ENCODE measurements at regions not wholly inside any gene's neighbourhood (a gene's known extent, or its start where the extent isn't known, plus 50 kb on each side); places are given as distances from the start of the nearest gene placed in this dataset.
"Not testable (repeated sequence)": the region's sequence is repeated elsewhere in the genome, so short reads cannot be mapped to it uniquely, and the experiment has no call there.

- Mint-ChIP-seq H3K36me3 (no peaks in the 10 kb centered on the region), H3K27ac (no peak overlapping the region), H3K4me3 (no peak overlapping the region), H3K27me3 (peaks cover 3 to 16% of the 10 kb centered on the region in 2 donors), H3K4me1 (no peaks in the 10 kb centered on the region), H3K9me3 (no peaks in the 10 kb centered on the region)
- no peak overlapping the region for H3K4me3 ChIP-seq (ENCODE audit: control insufficient read depth in 1 of 2, extremely low read depth in 1 of 2, low read length in 1 of 2)
- H3K36me3 ChIP-seq (ENCODE audit: control insufficient read depth in 2 of 2, extremely low read depth in 1 of 2, insufficient read depth in 1 of 2, low read length in 1 of 2), result no peaks in the 10 kb centered on the region
- ATAC-seq (replicated peaks in 1 of 4) (no peak), DNase-seq (no peak)
- no peak overlapping the region for H3K27ac ChIP-seq (ENCODE audit: low read length)
- no peaks in the 10 kb centered on the region for H3K27me3 ChIP-seq (replicated peaks in 1 of 2; ENCODE audit: control insufficient read depth in 2 of 2, extremely low read depth in 1 of 2, insufficient read depth in 2 of 2, low read length in 1 of 2)
- CTCF ChIA-PET, result no interaction called here
- WGBS (ENCODE audit: insufficient coverage), result no CpG with 5 or more reads among the region's 1 CpG
- H3K4me1 ChIP-seq (ENCODE audit: control insufficient read depth in 1 of 2, extremely low read depth in 1 of 2, insufficient read depth in 2 of 2, low read length in 2 of 2), result no peaks in the 10 kb centered on the region
- POLR2A ChIA-PET, result no interaction called here
- no peaks in the 10 kb centered on the region for H3K9me3 ChIP-seq
Measured at GRCh38 chr5:57988813-57989212, 471.1 kb downstream of the PLK2 start.

GRCh38 chr5:57987552-57987951, 472.3 kb downstream of the PLK2 start:
- H3K27me3 Mint-ChIP-seq, result peaks cover 0 to 13% of the 10 kb centered on the region in 2 donors
- ChIA-PET CTCF (no interaction called here), POLR2A (no interaction called here)
- DNase-seq (no peak), ATAC-seq (replicated peaks in 1 of 4) (no peak)
- Histone ChIP-seq H3K9me3 (no peaks in the 10 kb centered on the region), H3K27me3 (replicated peaks in 1 of 2; ENCODE audit: control insufficient read depth in 2 of 2, extremely low read depth in 1 of 2, insufficient read depth in 2 of 2, low read length in 1 of 2) (no peaks in the 10 kb centered on the region), H3K4me1 (ENCODE audit: control insufficient read depth in 1 of 2, extremely low read depth in 1 of 2, insufficient read depth in 2 of 2, low read length in 2 of 2) (no peaks in the 10 kb centered on the region), H3K27ac (ENCODE audit: low read length) (no peak overlapping the region), H3K36me3 (ENCODE audit: control insufficient read depth in 2 of 2, extremely low read depth in 1 of 2, insufficient read depth in 1 of 2, low read length in 1 of 2) (no peaks in the 10 kb centered on the region), H3K4me3 (ENCODE audit: control insufficient read depth in 1 of 2, extremely low read depth in 1 of 2, low read length in 1 of 2) (no peak overlapping the region)
- no peak overlapping the region for H3K27ac Mint-ChIP-seq
- no peak overlapping the region for H3K4me3 Mint-ChIP-seq
- H3K9me3 Mint-ChIP-seq, result no peaks in the 10 kb centered on the region
- no CpG with 5 or more reads among the region's 1 CpG for WGBS (ENCODE audit: insufficient coverage)
- H3K4me1 Mint-ChIP-seq, result no peaks in the 10 kb centered on the region
- H3K36me3 Mint-ChIP-seq, result no peaks in the 10 kb centered on the region

- H3K9me3 Mint-ChIP-seq, result no peaks in the 10 kb centered on the region
- Histone ChIP-seq H3K4me1 (ENCODE audit: control insufficient read depth in 1 of 2, extremely low read depth in 1 of 2, insufficient read depth in 2 of 2, low read length in 2 of 2) (no peaks in the 10 kb centered on the region), H3K9me3 (no peaks in the 10 kb centered on the region), H3K27me3 (replicated peaks in 1 of 2; ENCODE audit: control insufficient read depth in 2 of 2, extremely low read depth in 1 of 2, insufficient read depth in 2 of 2, low read length in 1 of 2) (no peaks in the 10 kb centered on the region), H3K36me3 (ENCODE audit: control insufficient read depth in 2 of 2, extremely low read depth in 1 of 2, insufficient read depth in 1 of 2, low read length in 1 of 2) (no peaks in the 10 kb centered on the region), H3K27ac (ENCODE audit: low read length) (no peak overlapping the region), H3K4me3 (ENCODE audit: control insufficient read depth in 1 of 2, extremely low read depth in 1 of 2, low read length in 1 of 2) (no peak overlapping the region)
- H3K36me3 Mint-ChIP-seq, result no peaks in the 10 kb centered on the region
- no peak for ATAC-seq (replicated peaks in 1 of 4)
- ChIA-PET CTCF (no interaction called here), POLR2A (no interaction called here)
- H3K4me3 Mint-ChIP-seq, result no peak overlapping the region
- H3K4me1 Mint-ChIP-seq, result no peaks in the 10 kb centered on the region
- no peak overlapping the region for H3K27ac Mint-ChIP-seq
- peaks cover 0 to 13% of the 10 kb centered on the region in 2 donors for H3K27me3 Mint-ChIP-seq
- DNase-seq, result no peak
Measured at GRCh38 chr5:57986761-57987341, 473.0 kb downstream of the PLK2 start.

GRCh38 chr5:57983426-57983825, 476.5 kb downstream of the PLK2 start:
- no peaks in the 10 kb centered on the region for H3K36me3 ChIP-seq (ENCODE audit: control insufficient read depth in 2 of 2, extremely low read depth in 1 of 2, insufficient read depth in 1 of 2, low read length in 1 of 2)
- CTCF ChIA-PET, result no interaction called here

GRCh38 chr5:57979671-57980070, 480.2 kb downstream of the PLK2 start:
- ATAC-seq (replicated peaks in 1 of 4), result no peak
- no peaks in the 10 kb centered on the region for H3K36me3 Mint-ChIP-seq
- Histone ChIP-seq H3K27ac (ENCODE audit: low read length) (no peak overlapping the region), H3K36me3 (ENCODE audit: control insufficient read depth in 2 of 2, extremely low read depth in 1 of 2, insufficient read depth in 1 of 2, low read length in 1 of 2) (no peaks in the 10 kb centered on the region), H3K4me1 (ENCODE audit: control insufficient read depth in 1 of 2, extremely low read depth in 1 of 2, insufficient read depth in 2 of 2, low read length in 2 of 2) (no peaks in the 10 kb centered on the region), H3K9me3 (no peaks in the 10 kb centered on the region), H3K4me3 (ENCODE audit: control insufficient read depth in 1 of 2, extremely low read depth in 1 of 2, low read length in 1 of 2) (no peak overlapping the region), H3K27me3 (replicated peaks in 1 of 2; ENCODE audit: control insufficient read depth in 2 of 2, extremely low read depth in 1 of 2, insufficient read depth in 2 of 2, low read length in 1 of 2) (no peaks in the 10 kb centered on the region)
- peaks cover 0 to 3% of the 10 kb centered on the region in 2 donors for H3K27me3 Mint-ChIP-seq
- ChIA-PET CTCF (no interaction called here), POLR2A (no interaction called here)
- no peak for DNase-seq
- H3K9me3 Mint-ChIP-seq, result no peaks in the 10 kb centered on the region
- WGBS (ENCODE audit: insufficient coverage), result no CpG with 5 or more reads among the region's 3 CpGs
- H3K4me1 Mint-ChIP-seq, result no peaks in the 10 kb centered on the region
- no peak overlapping the region for H3K4me3 Mint-ChIP-seq
- no peak overlapping the region for H3K27ac Mint-ChIP-seq

More at GRCh38 chr5:57983426-57983825, 476.5 kb downstream of the PLK2 start:
- no peaks in the 10 kb centered on the region for H3K4me1 ChIP-seq (ENCODE audit: control insufficient read depth in 1 of 2, extremely low read depth in 1 of 2, insufficient read depth in 2 of 2, low read length in 2 of 2)
- POLR2A ChIA-PET, result no interaction called here
- DNase-seq (no peak), ATAC-seq (replicated peaks in 1 of 4) (no peak)
- no peaks in the 10 kb centered on the region for H3K9me3 ChIP-seq
- 20% methylated on average over 1 of the region's 2 CpGs for WGBS (ENCODE audit: insufficient coverage)
- no peaks in the 10 kb centered on the region for H3K4me1 Mint-ChIP-seq
- no peak overlapping the region for H3K4me3 ChIP-seq (ENCODE audit: control insufficient read depth in 1 of 2, extremely low read depth in 1 of 2, low read length in 1 of 2)
- no peaks in the 10 kb centered on the region for H3K36me3 Mint-ChIP-seq
- peaks cover 0 to 3% of the 10 kb centered on the region in 2 donors for H3K27me3 Mint-ChIP-seq
- no peaks in the 10 kb centered on the region for H3K9me3 Mint-ChIP-seq
- H3K27ac Mint-ChIP-seq, result no peak overlapping the region
- H3K27ac ChIP-seq (ENCODE audit: low read length), result no peak overlapping the region
- no peaks in the 10 kb centered on the region for H3K27me3 ChIP-seq (replicated peaks in 1 of 2; ENCODE audit: control insufficient read depth in 2 of 2, extremely low read depth in 1 of 2, insufficient read depth in 2 of 2, low read length in 1 of 2)
- no peak overlapping the region for H3K4me3 Mint-ChIP-seq

- Histone ChIP-seq H3K27ac (ENCODE audit: low read length) (no peak overlapping the region), H3K4me1 (ENCODE audit: control insufficient read depth in 1 of 2, extremely low read depth in 1 of 2, insufficient read depth in 2 of 2, low read length in 2 of 2) (no peaks in the 10 kb centered on the region), H3K9me3 (no peaks in the 10 kb centered on the region), H3K36me3 (ENCODE audit: control insufficient read depth in 2 of 2, extremely low read depth in 1 of 2, insufficient read depth in 1 of 2, low read length in 1 of 2) (no peaks in the 10 kb centered on the region), H3K27me3 (replicated peaks in 1 of 2; ENCODE audit: control insufficient read depth in 2 of 2, extremely low read depth in 1 of 2, insufficient read depth in 2 of 2, low read length in 1 of 2) (no peaks in the 10 kb centered on the region), H3K4me3 (ENCODE audit: control insufficient read depth in 1 of 2, extremely low read depth in 1 of 2, low read length in 1 of 2) (no peak overlapping the region)
- Mint-ChIP-seq H3K27ac (no peak overlapping the region), H3K4me1 (no peaks in the 10 kb centered on the region), H3K4me3 (no peak overlapping the region), H3K9me3 (no peaks in the 10 kb centered on the region), H3K36me3 (no peaks in the 10 kb centered on the region), H3K27me3 (no peaks in the 10 kb centered on the region)
- no peak for ATAC-seq (replicated peaks in 1 of 4)
- CTCF ChIA-PET, result no interaction called here
- POLR2A ChIA-PET, result no interaction called here
- no peak for DNase-seq
- WGBS (ENCODE audit: insufficient coverage), result 67% methylated on average over 1 of the region's 2 CpGs
Measured at GRCh38 chr5:57976506-57976905, 483.4 kb downstream of the PLK2 start.

GRCh38 chr5:57972099-57972498, 487.8 kb downstream of the PLK2 start:
- POLR2A ChIA-PET; H3K27me3 ChIP-seq (replicated peaks in 1 of 2; ENCODE audit: control insufficient read depth in 2 of 2, extremely low read depth in 1 of 2, insufficient read depth in 2 of 2, low read length in 1 of 2); CTCF ChIA-PET; H3K36me3 Mint-ChIP-seq; H3K27ac Mint-ChIP-seq; H3K27me3 Mint-ChIP-seq; DNase-seq; H3K4me1 Mint-ChIP-seq; H3K4me3 ChIP-seq (ENCODE audit: control insufficient read depth in 1 of 2, extremely low read depth in 1 of 2, low read length in 1 of 2); ATAC-seq (replicated peaks in 1 of 4); H3K36me3 ChIP-seq (ENCODE audit: control insufficient read depth in 2 of 2, extremely low read depth in 1 of 2, insufficient read depth in 1 of 2, low read length in 1 of 2); H3K4me1 ChIP-seq (ENCODE audit: control insufficient read depth in 1 of 2, extremely low read depth in 1 of 2, insufficient read depth in 2 of 2, low read length in 2 of 2); H3K9me3 ChIP-seq; H3K4me3 Mint-ChIP-seq; H3K27ac ChIP-seq (ENCODE audit: low read length): not testable (repeated sequence)
- peaks cover 4 to 18% (median 9%) of the 10 kb centered on the region in 3 donors for H3K9me3 Mint-ChIP-seq
- WGBS (ENCODE audit: insufficient coverage), result 79% methylated on average over 3 of the region's 7 CpGs
